Iris pigment epithelial cell (primary cell): ENCODE measurements at regions not wholly inside any gene's neighbourhood (a gene's known extent, or its start where the extent isn't known, plus 50 kb on each side); places are given as distances from the start of the nearest gene placed in this dataset.
A peak's percentile ranks its signal among the peaks of the same experiment; 100 is the strongest.

Experiments used
- DNase-seq: peaks from one replicate; pipeline ENCODE4 v3.0.0-alpha.2; 2011; ENCODE audit warnings: low read depth

DNA sequence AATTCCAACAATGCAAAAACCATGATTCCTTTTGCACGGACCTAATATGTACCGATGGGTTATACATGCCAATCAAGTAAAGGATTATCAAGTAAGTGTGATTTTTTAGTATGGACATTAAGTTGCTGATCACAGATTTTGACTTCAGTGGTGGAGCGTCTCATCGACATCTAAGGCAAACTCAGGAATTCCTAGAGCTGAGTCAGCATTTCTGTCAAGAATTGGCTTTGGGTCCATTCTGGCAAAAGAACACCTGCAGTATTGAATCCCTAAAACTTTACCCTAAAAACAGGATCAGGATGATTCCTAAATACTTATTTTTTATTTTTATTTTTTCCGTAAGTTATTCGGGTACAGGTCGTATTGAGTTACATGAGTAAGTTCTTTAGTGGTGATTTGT lies 83.6 kb downstream of the HPGD start:
- no peak for DNase-seq

DNA sequence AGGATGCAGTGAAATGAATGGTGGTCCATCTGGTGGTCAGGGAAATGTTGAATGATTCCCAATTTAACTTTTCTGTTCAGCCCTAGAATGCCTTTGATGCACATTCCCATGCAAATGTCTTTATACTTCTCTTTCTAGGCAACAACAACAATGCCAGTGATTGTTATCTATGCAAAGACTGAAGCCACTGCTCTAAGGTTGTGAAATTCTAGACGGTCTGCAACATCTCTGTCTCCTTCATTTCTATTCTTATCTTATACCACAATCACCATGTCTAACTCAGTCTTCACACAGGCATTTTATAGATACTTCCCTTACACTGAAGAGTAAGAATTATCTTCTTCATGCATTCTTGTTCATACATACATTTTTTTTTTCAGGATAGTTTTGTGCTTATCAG lies 84.5 kb downstream of the HPGD start:
- DNase-seq: peak; percentile 67

DNA sequence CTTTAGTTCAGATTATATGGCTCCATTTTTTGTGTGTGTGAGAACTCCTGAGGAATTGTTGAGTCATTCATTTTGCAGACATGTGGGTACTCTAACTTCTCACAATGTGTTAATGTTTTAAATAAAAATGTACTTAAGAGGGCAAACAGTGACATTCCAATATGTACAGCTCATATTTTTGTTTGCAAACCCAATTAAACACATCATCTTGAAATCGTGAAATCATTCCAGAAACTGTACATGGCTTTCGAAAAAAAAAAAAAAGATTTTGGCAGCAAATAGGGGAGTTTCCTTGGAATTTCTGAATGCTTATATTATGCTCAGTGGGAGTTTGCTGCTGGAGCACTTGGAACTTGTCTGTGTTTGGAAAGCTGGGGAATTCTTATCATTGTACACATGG lies 85.0 kb downstream of the HPGD start:
- peak; percentile 92 for DNase-seq

GRCh38 chr4:174436377-174436776 lies 85.9 kb downstream of the HPGD start:
- no peak for DNase-seq

DNA sequence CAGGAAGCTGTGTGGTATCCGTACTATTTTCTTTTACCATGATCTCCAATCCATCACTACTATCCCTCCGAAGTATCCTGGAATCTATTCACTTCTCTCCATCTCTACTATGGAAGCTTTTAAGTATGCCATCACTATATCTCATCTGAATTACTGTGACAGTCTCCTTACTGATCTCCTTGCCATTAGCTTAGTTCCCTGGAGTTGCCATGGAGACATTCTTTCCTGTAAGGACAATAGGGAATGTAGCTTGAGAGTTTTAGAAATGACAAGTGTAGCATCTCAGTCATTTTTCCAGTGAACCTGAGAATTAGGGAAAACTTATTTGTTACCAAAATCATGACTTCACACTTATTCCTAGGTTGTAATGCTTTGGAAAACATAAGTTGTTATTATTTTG lies 86.3 kb downstream of the HPGD start:
- no peak for DNase-seq

DNA sequence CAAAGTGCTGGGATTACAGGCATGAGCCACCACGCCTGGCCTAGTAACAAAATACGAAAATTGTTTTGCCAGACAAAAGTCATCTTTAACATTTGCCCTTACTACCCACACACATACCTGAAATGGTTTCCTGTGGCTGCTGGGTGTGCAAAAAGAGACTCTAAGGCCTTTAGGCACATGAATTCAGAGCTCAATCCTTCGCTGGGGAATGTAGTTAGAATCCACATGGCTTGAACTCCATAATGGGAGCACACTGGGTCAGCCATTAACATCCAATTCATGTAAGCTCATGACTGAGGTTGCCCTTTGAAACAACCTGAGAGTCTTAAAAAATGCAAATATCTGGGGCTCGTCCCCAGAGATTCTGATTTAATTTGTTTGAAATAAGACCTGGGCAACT lies 87.8 kb downstream of the HPGD start:
- DNase-seq: no peak

GRCh38 chr4:174430576-174430975 lies 91.7 kb downstream of the HPGD start:
- no peak for DNase-seq

DNA sequence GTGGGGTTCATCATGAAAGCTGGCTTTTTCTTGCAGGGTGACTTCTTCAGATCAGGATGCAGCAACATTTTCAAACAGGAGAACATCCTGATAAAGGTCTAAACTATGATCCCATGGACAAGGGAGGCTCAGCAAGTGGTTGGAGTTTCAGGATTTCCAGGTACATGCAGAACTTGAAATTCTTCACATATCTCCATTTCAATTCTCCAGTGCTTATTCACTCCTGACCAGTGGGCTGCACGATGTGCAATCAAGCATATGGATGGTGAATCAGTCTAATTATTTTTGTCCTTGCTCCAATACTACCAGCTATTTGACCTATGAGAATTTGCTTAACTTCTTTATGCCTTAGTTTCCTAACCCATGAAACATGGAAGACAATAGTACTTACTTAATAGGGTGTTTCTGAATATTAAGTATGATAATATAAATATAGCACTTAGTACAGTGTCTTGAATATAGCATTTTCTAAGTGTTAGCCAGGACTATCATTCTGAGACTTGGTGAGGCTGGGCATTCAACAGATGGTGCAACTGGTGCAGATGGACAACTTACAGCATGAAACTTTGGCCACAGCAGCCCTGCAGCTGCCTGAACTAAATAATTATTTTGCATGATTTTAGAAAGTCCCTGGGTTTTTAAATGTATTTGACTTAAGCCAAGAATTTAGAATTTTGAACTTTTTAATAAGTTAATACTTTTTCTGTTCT lies 92.4 kb downstream of the HPGD start:
- DNase-seq: peak; percentile 42

DNA sequence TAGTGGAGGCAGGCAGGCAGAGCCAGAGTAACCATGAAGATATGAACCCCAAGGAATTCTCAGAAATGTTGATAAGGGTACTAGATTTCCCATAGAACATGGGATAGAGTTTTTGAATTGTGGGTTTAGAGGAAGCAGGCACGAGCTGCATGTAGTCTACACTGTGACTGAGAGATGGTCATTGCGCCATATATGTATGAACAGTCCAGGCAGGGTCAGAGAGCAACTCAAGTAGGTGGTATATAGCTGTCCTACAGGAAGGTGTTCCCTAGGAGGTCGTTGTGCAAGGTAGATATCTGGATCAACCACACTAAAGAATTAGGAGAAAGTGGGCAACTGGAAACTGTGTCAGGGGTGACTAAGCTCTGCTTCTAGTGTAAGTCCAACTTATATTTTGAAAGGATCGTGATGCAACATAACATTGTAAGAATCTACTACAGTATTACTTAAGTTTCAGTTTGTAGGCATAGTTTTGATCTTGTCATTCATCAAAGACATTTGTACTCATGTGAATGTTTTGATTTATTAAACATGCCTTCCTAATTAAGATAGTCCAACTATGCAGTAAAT lies 94.6 kb downstream of the HPGD start:
- peak; percentile 56 for DNase-seq

DNA sequence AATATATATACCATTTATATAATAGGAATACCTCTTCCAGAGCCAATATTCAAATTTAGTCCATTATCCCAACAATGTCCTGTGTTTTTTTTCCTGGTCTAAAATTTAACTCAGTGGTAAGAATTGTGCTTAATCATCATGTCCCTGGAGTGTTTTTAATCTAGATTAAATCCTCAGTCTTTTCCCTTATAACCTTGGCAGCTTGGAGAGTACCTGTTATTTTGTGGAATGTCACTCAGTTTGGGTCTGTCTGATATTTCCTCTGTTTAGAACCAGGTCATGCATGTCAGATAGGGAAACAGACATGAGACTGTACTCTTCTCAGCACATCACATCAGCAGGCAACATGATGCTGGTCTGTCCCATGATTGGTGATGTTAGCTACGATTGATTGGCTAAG lies 96.6 kb downstream of the HPGD start:
- DNase-seq: no peak

DNA sequence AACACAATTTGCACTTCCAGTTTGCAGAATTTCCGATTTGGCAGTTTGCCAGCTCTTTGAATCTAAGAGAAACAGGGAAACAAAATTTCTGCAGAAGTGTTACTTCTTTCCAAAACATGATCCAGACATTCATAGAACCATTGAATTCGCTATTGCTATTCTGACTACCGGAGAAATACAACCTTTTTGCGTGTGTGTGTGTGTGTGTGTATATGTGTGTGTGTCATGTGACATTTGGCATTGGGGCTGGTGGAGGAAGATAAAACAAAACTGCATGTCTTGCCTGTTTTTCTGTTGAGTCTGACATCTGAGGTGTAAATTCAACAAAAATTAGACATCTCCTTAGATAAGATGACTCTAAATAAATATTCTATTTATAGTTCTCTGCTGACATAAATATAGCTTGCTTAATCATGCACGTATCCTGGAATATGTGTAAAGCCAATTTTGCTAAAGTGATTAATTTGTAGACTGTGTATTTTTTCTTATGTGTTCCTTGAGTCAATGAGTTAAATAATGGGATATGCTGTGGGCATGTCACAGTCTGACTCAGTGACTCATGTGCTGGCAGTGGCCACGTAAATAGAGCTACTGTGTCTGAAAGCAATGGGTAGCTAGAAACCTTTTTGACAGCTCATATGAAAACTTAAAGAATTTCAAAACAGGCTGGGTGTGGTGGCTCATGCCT lies 98.9 kb downstream of the HPGD start:
- DNase-seq: peak; percentile 81

GRCh38 chr4:174422893-174423256 lies 99.4 kb downstream of the HPGD start:
- no peak for DNase-seq

GRCh38 chr4:174420316-174420715 lies 102.0 kb downstream of the HPGD start:
- no peak for DNase-seq

- no peak for DNase-seq
Measured at GRCh38 chr4:174418640-174419212, 103.6 kb downstream of the HPGD start.

GRCh38 chr4:174408841-174409552 lies 113.3 kb downstream of the HPGD start:
- DNase-seq: no peak

GRCh38 chr4:174406383-174406782 lies 115.9 kb downstream of the HPGD start:
- no peak for DNase-seq

DNA sequence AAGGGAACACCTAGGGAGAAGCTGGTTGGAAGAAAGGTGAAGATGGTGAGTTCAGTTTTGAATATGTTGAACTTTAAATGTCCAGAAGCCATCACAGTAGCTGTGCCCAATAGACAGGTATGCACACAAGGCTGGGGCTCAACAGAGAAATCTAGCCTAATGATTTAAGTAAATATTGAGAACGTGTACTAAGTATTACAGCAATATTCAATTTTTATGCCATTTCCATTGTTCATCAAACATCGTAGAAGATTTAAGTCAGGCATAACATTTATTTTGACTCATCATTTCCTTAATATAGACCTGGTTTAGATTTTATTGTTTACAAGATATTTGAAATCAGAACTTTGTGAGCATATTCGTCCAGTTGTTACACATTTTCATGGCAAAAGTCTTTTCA lies 116.4 kb downstream of the HPGD start:
- DNase-seq: no peak

- no peak for DNase-seq
Measured at GRCh38 chr4:174404677-174405076, 117.6 kb downstream of the HPGD start.

- no peak for DNase-seq
Measured at GRCh38 chr4:174403177-174403543, 119.1 kb downstream of the HPGD start.

GRCh38 chr4:174402470-174403176 lies 118.9 kb downstream of the CEP44 start:
- no peak for DNase-seq

DNA sequence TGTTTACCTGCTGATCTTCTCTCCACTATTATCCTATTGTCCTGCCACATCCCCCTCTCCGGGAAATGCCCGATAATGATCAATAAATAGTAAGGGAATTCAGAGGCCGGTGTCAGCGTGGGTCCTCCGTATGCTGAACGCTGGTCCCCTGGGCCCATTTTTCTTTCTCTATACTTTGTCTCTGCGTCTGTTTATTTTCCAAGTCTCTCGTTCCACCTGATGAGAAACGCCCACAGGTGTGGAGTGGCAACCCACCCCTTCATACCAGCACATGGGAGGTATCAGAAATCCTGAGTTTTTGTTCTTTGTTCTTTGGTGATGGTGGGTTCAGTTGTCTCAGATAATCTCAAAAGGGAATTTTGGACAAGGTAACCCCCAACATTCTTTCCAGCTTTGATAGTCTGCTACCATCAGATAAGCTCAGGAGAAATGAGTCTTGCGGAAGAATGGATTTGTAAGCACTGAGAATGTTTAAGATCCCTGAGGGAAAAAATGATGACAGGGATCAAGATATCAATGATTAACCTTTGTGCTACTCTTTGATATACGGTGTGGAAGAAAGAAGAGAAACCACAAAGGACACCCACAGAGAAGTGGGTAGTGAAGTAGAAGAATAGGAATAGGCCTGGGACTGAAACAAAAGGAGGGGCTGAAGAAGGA lies 117.9 kb downstream of the CEP44 start:
- DNase-seq: no peak
